ENCODE measurements at regions not wholly inside any gene's neighbourhood (a gene's known extent, or its start where the extent isn't known, plus 50 kb on each side); places are given as distances from the start of the nearest gene placed in this dataset.
A peak's percentile ranks its signal among the peaks of the same experiment; 100 is the strongest.

DNA sequence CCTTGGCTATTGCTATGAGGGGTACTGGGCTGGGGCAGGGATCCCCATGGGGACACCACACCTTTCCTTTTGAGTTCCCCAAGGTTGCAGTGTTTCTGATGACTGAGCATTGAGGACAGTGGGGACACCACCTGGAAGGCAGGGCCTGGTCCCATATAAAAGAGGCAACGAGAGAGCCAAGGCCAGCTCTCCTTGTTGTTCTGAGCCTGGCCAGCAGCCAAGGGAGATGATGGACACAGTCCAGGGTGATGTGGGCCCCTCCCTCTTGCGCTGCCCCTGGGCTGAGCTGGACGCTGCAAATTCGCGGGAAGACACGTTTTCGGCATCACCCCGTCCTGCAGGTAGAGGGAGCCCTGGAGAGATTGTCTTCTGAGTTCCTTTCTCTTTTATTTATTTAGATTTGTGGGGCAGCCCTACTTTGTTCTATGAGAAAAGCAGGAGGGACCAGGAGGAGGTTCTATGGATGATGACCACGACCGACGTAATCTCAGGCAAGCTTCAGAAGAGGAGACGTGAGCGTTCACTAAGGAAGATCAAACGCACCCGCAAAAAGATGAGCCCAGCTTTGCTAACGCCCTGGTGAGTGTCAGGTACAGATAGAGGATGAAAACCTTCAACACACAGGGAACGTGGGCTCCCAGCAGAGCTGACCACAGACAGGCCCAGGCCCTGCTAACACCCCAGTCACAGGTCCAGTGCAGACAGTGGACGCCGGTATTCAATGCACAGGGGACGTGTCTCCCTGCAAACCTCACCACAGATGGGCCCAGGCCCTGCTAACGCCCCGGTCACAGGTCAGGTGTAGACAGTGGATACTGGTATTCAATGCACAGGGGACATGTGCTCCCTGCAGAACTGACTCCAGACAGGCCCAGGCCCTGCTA is 97.4 kb downstream of the SHOX start:
- no peak overlapping the region for H3K4me3 ChIP-seq
- DNase-seq: peak in 1 of 7 donors; percentile 43
- no peak for TF ChIP-seq POLR2A (IDR thresholded peaks at IDR 0.05)
- TF ChIP-seq, protein P1, sequence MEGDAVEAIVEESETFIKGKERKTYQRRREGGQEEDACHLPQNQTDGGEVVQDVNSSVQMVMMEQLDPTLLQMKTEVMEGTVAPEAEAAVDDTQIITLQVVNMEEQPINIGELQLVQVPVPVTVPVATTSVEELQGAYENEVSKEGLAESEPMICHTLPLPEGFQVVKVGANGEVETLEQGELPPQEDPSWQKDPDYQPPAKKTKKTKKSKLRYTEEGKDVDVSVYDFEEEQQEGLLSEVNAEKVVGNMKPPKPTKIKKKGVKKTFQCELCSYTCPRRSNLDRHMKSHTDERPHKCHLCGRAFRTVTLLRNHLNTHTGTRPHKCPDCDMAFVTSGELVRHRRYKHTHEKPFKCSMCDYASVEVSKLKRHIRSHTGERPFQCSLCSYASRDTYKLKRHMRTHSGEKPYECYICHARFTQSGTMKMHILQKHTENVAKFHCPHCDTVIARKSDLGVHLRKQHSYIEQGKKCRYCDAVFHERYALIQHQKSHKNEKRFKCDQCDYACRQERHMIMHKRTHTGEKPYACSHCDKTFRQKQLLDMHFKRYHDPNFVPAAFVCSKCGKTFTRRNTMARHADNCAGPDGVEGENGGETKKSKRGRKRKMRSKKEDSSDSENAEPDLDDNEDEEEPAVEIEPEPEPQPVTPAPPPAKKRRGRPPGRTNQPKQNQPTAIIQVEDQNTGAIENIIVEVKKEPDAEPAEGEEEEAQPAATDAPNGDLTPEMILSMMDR (IDR thresholded peaks at IDR 0.05): peak in 2 of 6 experiments; percentile 3 to 22
- H3K9me3 ChIP-seq (replicated peaks in 1 of 3): no peaks in the 10 kb centered on the region
- no peaks in the 10 kb centered on the region for H3K36me3 ChIP-seq (replicated peaks in 1 of 2)
- H3K27me3 ChIP-seq: no peaks in the 10 kb centered on the region
- WGBS, 4 donors: 57 to 68% (median 60%) methylated on average over 16 to 22 of the region's 22 CpGs
- intact Hi-C loops (cut with DNase I): no loop called here
- no peaks in the 10 kb centered on the region for H3K4me1 ChIP-seq (replicated peaks in 1 of 2)
- H3K27ac ChIP-seq: no peak overlapping the region

DNA sequence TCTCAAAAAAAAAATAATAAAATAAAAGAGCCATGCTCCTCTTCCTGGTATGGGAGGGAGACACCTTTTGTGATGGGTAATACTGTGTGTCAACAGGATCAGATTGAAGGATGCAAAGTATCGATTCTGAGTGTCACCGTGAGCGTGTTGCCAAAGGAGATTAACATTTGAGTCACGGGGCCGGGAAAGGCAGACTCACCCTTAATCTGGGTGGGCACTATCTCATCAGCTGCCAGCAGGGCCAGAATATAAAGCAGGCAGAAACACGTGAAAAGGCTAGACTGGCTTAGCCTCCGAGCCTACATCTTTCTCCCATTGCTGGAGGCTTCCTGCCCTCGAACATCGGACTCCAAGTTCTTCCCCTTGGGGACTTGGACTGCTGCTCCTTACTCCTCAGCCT is 95.4 kb downstream of the SHOX start:
- Histone ChIP-seq H3K4me3 (no peak overlapping the region), H3K27ac (no peak overlapping the region), H3K36me3 (replicated peaks in 1 of 2) (no peaks in the 10 kb centered on the region), H3K9me3 (replicated peaks in 1 of 3) (no peaks in the 10 kb centered on the region), H3K4me1 (replicated peaks in 1 of 2) (no peaks in the 10 kb centered on the region), H3K27me3 (no peaks in the 10 kb centered on the region)
- DNase-seq: peak in 1 of 7 donors; percentile 25
- TF ChIP-seq, protein P1 (IDR thresholded peaks at IDR 0.05): no peak
- no peak for TF ChIP-seq POLR2A (IDR thresholded peaks at IDR 0.05)
- intact Hi-C loops (cut with DNase I): no loop called here
- WGBS, 4 donors: 93 to 94% (median 94%) methylated on average over 9 of the region's 9 CpGs

DNA sequence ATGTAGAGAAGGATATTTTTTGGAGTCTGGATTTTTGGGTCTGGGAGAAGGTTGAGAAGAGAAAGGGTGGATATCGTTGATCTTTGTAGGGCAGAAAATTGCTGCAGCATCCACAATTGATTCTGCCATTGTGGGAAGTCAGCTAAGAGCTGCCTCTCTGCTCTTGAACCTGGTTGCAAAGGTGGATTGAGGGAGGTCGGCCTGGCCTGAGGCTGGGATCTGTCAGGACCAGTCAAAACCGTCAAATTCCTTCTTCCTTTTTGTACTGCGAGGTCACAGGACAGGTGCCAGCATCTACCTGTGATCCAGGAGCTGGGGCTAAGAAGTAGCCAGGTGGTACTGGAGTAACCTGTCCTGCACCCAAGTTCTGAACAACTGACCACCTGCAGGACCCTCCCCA is 93.7 kb downstream of the SHOX start:
- no peak for DNase-seq
- TF ChIP-seq, protein P1 (IDR thresholded peaks at IDR 0.05): no peak
- TF ChIP-seq POLR2A (IDR thresholded peaks at IDR 0.05): no peak
- no peak overlapping the region for H3K27ac ChIP-seq
- H3K27me3 ChIP-seq: no peaks in the 10 kb centered on the region
- 83 to 99% (median 95%) methylated on average over 4 of the region's 4 CpGs for WGBS, 4 donors
- intact Hi-C loops (cut with DNase I): no loop called here
- H3K36me3 ChIP-seq (replicated peaks in 1 of 2): no peaks in the 10 kb centered on the region
- H3K4me1 ChIP-seq (replicated peaks in 1 of 2): no peaks in the 10 kb centered on the region
- H3K9me3 ChIP-seq (replicated peaks in 1 of 3): no peaks in the 10 kb centered on the region
- no peak overlapping the region for H3K4me3 ChIP-seq

DNA sequence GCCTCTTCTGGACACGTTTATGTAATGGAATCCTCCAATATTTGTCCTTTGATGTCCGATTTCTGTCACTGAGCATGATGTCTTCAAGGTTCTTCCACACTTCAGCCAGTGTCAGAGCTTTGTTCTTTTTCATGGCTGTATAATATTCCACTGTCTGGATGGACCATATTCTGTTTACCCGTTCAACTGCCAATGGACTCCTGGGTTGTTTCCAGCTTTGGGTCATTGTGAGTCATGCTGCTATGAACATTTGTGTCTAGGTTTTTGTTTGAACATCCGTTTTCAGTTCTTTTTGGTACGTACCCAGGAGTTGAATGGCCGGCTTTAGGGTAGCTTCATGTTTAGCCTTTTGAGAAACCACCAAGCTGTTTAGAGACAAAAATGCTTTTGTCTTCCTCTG is 93.2 kb downstream of the SHOX start:
- intact Hi-C loops (cut with DNase I): no loop called here
- Histone ChIP-seq H3K9me3 (replicated peaks in 1 of 3) (no peaks in the 10 kb centered on the region), H3K27me3 (no peaks in the 10 kb centered on the region), H3K4me3 (no peak overlapping the region), H3K36me3 (replicated peaks in 1 of 2) (no peaks in the 10 kb centered on the region), H3K4me1 (replicated peaks in 1 of 2) (no peaks in the 10 kb centered on the region), H3K27ac (no peak overlapping the region)
- DNase-seq: no peak
- 76 to 95% (median 86%) methylated on average over 5 to 6 of the region's 6 CpGs for WGBS, 4 donors
- TF ChIP-seq POLR2A (IDR thresholded peaks at IDR 0.05): no peak
- TF ChIP-seq, protein P1 (IDR thresholded peaks at IDR 0.05): no peak

Data from adrenal gland (tissue), 9 donors.